HCT116 (cell line): ENCODE measurements at regions not wholly inside any gene's neighbourhood (a gene's known extent, or its start where the extent isn't known, plus 50 kb on each side); places are given as distances from the start of the nearest gene placed in this dataset.

Experiments used
- ATAC-seq: fragments of 200-7000 bp; cut with Tn5 transposase; 2 replicates; pipeline ENCODE4 v1.9.1; 2020; ENCODE audit warnings: mild to moderate bottlenecking, moderate library complexity
- BruUV-seq: library from RNA; stranded (reverse); fragments of 400-500 nt; replicated peaks from 2 replicates; lab custom pipeline; 2021; lab: Mats Ljungman, UMichigan
- CTCF ChIA-PET: fragments of 300-600 bp; sonication (Branson Sonifier 250); formaldehyde crosslinking; loops from one replicate; lab custom pipeline; 2021; ENCODE audit warnings: antibody characterized with exemption; lab: Charles Lee
- POLR2A ChIA-PET: fragments of 300-600, 350-600 bp; sonication (Branson Sonifier 250); formaldehyde crosslinking; loops from one replicate; lab custom pipeline; 2021; ENCODE audit warnings: antibody characterized with exemption; lab: Charles Lee
- RAD21 ChIA-PET, 2 experiments: fragments of 300-600 bp; sonication (Branson Sonifier 250); formaldehyde crosslinking; loops; one replicate each; lab custom pipeline; 2023; ENCODE audit warnings: low total read pairs in 2 of 2; ENCODE audit not compliant: uncharacterized antibody in 2 of 2, unreplicated experiment in 2 of 2, low non-redundant PET in 1 of 2; lab: Charles Lee
- DNase-seq: peaks from one replicate; pipeline ENCODE4 v3.0.0-alpha.2; 2010; ENCODE audit warnings: low read depth, low spot score
- H2AFZ ChIP-seq: fragments of 200-600 bp; shearing (Covaris generic), sonication (generic); 2 replicates; pipeline ENCODE4 v1.6.1; 2017; ENCODE audit warnings: low read depth, mixed run types, mixed read lengths, antibody characterized with exemption, low read length; ENCODE audit not compliant: poor library complexity, severe bottlenecking
- H3K27ac ChIP-seq: 2 replicates; pipeline ENCODE4 v1.5.1; 2012; ENCODE audit warnings: low read depth, low read length
- H3K27me3 ChIP-seq: fragments of 200-600 bp; sonication (generic); 2 replicates; pipeline ENCODE4 v1.6.1; 2016; ENCODE audit warnings: mixed run types, low read length, mixed read lengths; ENCODE audit not compliant: insufficient read depth
- H3K36me3 ChIP-seq, 2 experiments: fragments of 200-500 bp in 1 of 2; fragments of 200-600 bp in 1 of 2; sonication (Bioruptor generic) in 1 of 2; sonication (generic) in 1 of 2; 2 replicates each; pipeline versions ENCODE4 v1.5.1 to v1.6.1; 2014 to 2016; ENCODE audit warnings: low read length in 2 of 2, inconsistent platforms in 1 of 2, mixed read lengths in 1 of 2, mixed run types in 1 of 2; ENCODE audit not compliant: insufficient read depth in 2 of 2, control insufficient read depth in 1 of 2
- H3K4me1 ChIP-seq, 2 experiments: fragments of 200-600 bp in 1 of 2; sonication (generic) in 1 of 2; 2 replicates each; pipeline versions ENCODE4 v1.5.1 to v1.6.1; 2012 to 2017; ENCODE audit warnings: low read length in 2 of 2, inconsistent platforms in 1 of 2, mild to moderate bottlenecking in 1 of 2, mixed read lengths in 1 of 2, mixed run types in 1 of 2, moderate library complexity in 1 of 2; ENCODE audit not compliant: insufficient read depth in 2 of 2, control insufficient read depth in 1 of 2
- H3K4me2 ChIP-seq: fragments of 200-600 bp; sonication (generic); 2 replicates; pipeline ENCODE4 v1.6.1; 2017; ENCODE audit warnings: mixed run types, low read length, mixed read lengths
- H3K4me3 ChIP-seq, 2 experiments: fragments of 200-600 bp in 1 of 2; sonication (generic) in 1 of 2; replicated peaks in 1 of 2; 2 replicates each; pipeline ENCODE4 v1.5.1; 2011 to 2016; ENCODE audit warnings: low read length in 2 of 2, control low read depth in 1 of 2, low read depth in 1 of 2, mild to moderate bottlenecking in 1 of 2, mixed read lengths in 1 of 2, mixed run types in 1 of 2
- H3K79me2 ChIP-seq: fragments of 200-600 bp; sonication (generic); 2 replicates; pipeline ENCODE4 v1.6.1; 2017; ENCODE audit warnings: mild to moderate bottlenecking, mixed run types, low read length, moderate library complexity, mixed read lengths; ENCODE audit not compliant: insufficient read depth
- H3K9ac ChIP-seq: fragments of 200-600 bp; sonication (generic); 2 replicates; pipeline ENCODE4 v1.6.1; 2016; ENCODE audit warnings: low read length, mixed read lengths
- H3K9me2 ChIP-seq: fragments of 200-600 bp; sonication (generic), shearing (Covaris generic); 2 replicates; pipeline ENCODE4 v1.6.1; 2017; ENCODE audit warnings: mixed run types, mild to moderate bottlenecking, moderate library complexity; ENCODE audit not compliant: insufficient read depth
- H3K9me3 ChIP-seq, 2 experiments: fragments of 200-500 bp in 1 of 2; fragments of 200-600 bp in 1 of 2; sonication (Bioruptor generic) in 1 of 2; sonication (generic) in 1 of 2; 2 replicates each; pipeline ENCODE4 v1.6.1; 2014 to 2017; ENCODE audit warnings: low read length in 2 of 2, mixed read lengths in 2 of 2, inconsistent platforms in 1 of 2, low read depth in 1 of 2, mild to moderate bottlenecking in 1 of 2, mixed run types in 1 of 2, moderate library complexity in 1 of 2; ENCODE audit not compliant: control insufficient read depth in 1 of 2, insufficient read depth in 1 of 2
- H4K20me1 ChIP-seq: fragments of 200-600 bp; sonication (generic), shearing (Covaris generic); 2 replicates; pipeline ENCODE4 v1.6.1; 2017; ENCODE audit warnings: mixed run types, mild to moderate bottlenecking, moderate library complexity; ENCODE audit not compliant: insufficient read depth
- CBX3 ChIP-seq: IDR thresholded peaks from 2 replicates; pipeline ENCODE4 v1.6.1; 2012; ENCODE audit warnings: low read depth
- ELF1 ChIP-seq: IDR thresholded peaks from 2 replicates; pipeline ENCODE4 v1.6.1; 2012; ENCODE audit warnings: low read depth, borderline replicate concordance
- MAX ChIP-seq: IDR thresholded peaks from 2 replicates; pipeline ENCODE4 v1.6.1; 2012
- POLR2AphosphoS5 ChIP-seq: IDR thresholded peaks from 2 replicates; pipeline ENCODE4 v1.6.1; 2011; ENCODE audit warnings: mild to moderate bottlenecking, low read depth, low read length, moderate library complexity
- RAD21 ChIP-seq: IDR thresholded peaks from 2 replicates; pipeline ENCODE4 v1.6.1; 2012; ENCODE audit warnings: low read depth, mild to moderate bottlenecking
- SP1 ChIP-seq: IDR thresholded peaks from 2 replicates; pipeline ENCODE4 v1.6.1; 2012; ENCODE audit warnings: low read depth
- ZBTB33 ChIP-seq: IDR thresholded peaks from 2 replicates; pipeline ENCODE4 v1.6.1; 2011; ENCODE audit warnings: mild to moderate bottlenecking, low read length, moderate library complexity; ENCODE audit not compliant: insufficient replicate concordance; ENCODE audit errors: extremely low read depth
- intact Hi-C: fragments of 100-400 bp; cut with micrococcal nuclease; formaldehyde crosslinking; loops from 2 replicates; pipeline ENCODE4 v1.10.0; 2022

GRCh38 chr2:234731236-234731635 lies 220.6 kb upstream of the SH3BP4 start:
- H3K4me1 ChIP-seq = peaks cover 0 to 7% of the 10 kb centered on the region in 2 experiments; a peak in 1 of 4 replicates
- TF ChIP-seq POLR2AphosphoS5 = no peak
- no peak for TF ChIP-seq CBX3
- no peak for TF ChIP-seq RAD21
- no peak for TF ChIP-seq ZBTB33
- no peak for TF ChIP-seq ELF1
- no peak for TF ChIP-seq MAX
- TF ChIP-seq SP1 = no peak
- no peak overlapping the region for H3K4me2 ChIP-seq
- ChIA-PET POLR2A (no interaction called here), CTCF (no interaction called here), RAD21 (no interaction called here)
- ATAC-seq (no peak), DNase-seq (no peak)
- no TSS peak for BruUV-seq
- no peak overlapping the region for H2AFZ ChIP-seq
- H3K36me3 ChIP-seq = no peaks in the 10 kb centered on the region
- no peak overlapping the region for H3K27ac ChIP-seq
- H3K9me3 ChIP-seq = peaks cover 0 to 6% of the 10 kb centered on the region in 2 experiments; a peak in 1 of 4 replicates
- H3K79me2 ChIP-seq = no peaks in the 10 kb centered on the region
- no peaks in the 10 kb centered on the region for H4K20me1 ChIP-seq
- no peaks in the 10 kb centered on the region for H3K27me3 ChIP-seq
- no peak overlapping the region for H3K9ac ChIP-seq
- intact Hi-C loops = no loop called here
- H3K9me2 ChIP-seq = no peaks in the 10 kb centered on the region
- H3K4me3 ChIP-seq = no peak overlapping the region
